GM18519 (cell line): ENCODE measurements at regions not wholly inside any gene's neighbourhood (a gene's known extent, or its start where the extent isn't known, plus 50 kb on each side); places are given as distances from the start of the nearest gene placed in this dataset.
"Not testable (repeated sequence)": the region's sequence is repeated elsewhere in the genome, so short reads cannot be mapped to it uniquely, and the experiment has no call there.

Source experiments
- ATAC-seq: cut with Tn5 transposase; IDR thresholded peaks from one replicate; pipeline ENCODE4 v1.9.1; 2021; ENCODE audit warnings: mild to moderate bottlenecking, moderate library complexity; ENCODE audit not compliant: unreplicated experiment, low FRiP score

GRCh38 chr3:64395490-64395889 is 170.2 kb upstream of the PRICKLE2 start:
- no peak for ATAC-seq

GRCh38 chr3:64393193-64393592 is 167.9 kb upstream of the PRICKLE2 start:
- no peak for ATAC-seq

GRCh38 chr3:64392001-64392400 is 166.7 kb upstream of the PRICKLE2 start:
- no peak for ATAC-seq

- ATAC-seq, result no peak
These were observed 165.6 kb upstream of the PRICKLE2 start for GRCh38 chr3:64390893-64391292.

- no peak for ATAC-seq
These were observed 163.6 kb upstream of the PRICKLE2 start for GRCh38 chr3:64388886-64389285.

GRCh38 chr3:64387688-64388087 is 162.4 kb upstream of the PRICKLE2 start:
- no peak for ATAC-seq

- ATAC-seq, result no peak
These were observed 160.0 kb upstream of the PRICKLE2 start for GRCh38 chr3:64385277-64385676.

- ATAC-seq, result no peak
These were observed 159.3 kb upstream of the PRICKLE2 start for GRCh38 chr3:64384561-64384960.

GRCh38 chr3:64382153-64382552 is 156.9 kb upstream of the PRICKLE2 start:
- ATAC-seq, result no peak

GRCh38 chr3:64381367-64381766 is 156.1 kb upstream of the PRICKLE2 start:
- no peak for ATAC-seq

GRCh38 chr3:64380546-64380945 is 155.3 kb upstream of the PRICKLE2 start:
- ATAC-seq, result no peak

GRCh38 chr3:64379221-64379620 is 154.0 kb upstream of the PRICKLE2 start:
- no peak for ATAC-seq

- ATAC-seq, result no peak
These were observed 152.7 kb upstream of the PRICKLE2 start for GRCh38 chr3:64377942-64378341.

- no peak for ATAC-seq
These were observed 150.5 kb upstream of the PRICKLE2 start for GRCh38 chr3:64375737-64376136.

GRCh38 chr3:64369390-64369789 is 144.1 kb upstream of the PRICKLE2 start:
- ATAC-seq, result no peak

GRCh38 chr3:64368257-64369020 is 143.2 kb upstream of the PRICKLE2 start:
- no peak for ATAC-seq

- ATAC-seq, result no peak
These were observed 140.6 kb upstream of the PRICKLE2 start for GRCh38 chr3:64365877-64366276.

GRCh38 chr3:64363842-64364241 is 138.6 kb upstream of the PRICKLE2 start:
- no peak for ATAC-seq

GRCh38 chr3:64361962-64362735 is 136.9 kb upstream of the PRICKLE2 start:
- no peak for ATAC-seq

GRCh38 chr3:64361036-64361435 is 135.8 kb upstream of the PRICKLE2 start:
- not testable (repeated sequence) for ATAC-seq

GRCh38 chr3:64360280-64360679 is 135.0 kb upstream of the PRICKLE2 start:
- ATAC-seq, result no peak

- no peak for ATAC-seq
These were observed 134.5 kb upstream of the PRICKLE2 start for GRCh38 chr3:64359735-64360134.
